ENCODE measurements at regions not wholly inside any gene's neighbourhood (a gene's known extent, or its start where the extent isn't known, plus 50 kb on each side); places are given as distances from the start of the nearest gene placed in this dataset.

- no peak overlapping the region for H3K27ac ChIP-seq
- peaks cover 14% of the 10 kb centered on the region for H3K4me1 ChIP-seq (ENCODE audit: low read depth)
- DNase-seq (ENCODE audit: low read depth in 1 of 2, low spot score in 1 of 2): no peak
- no peaks in the 10 kb centered on the region for H3K27me3 ChIP-seq
- no peaks in the 10 kb centered on the region for H3K9me3 ChIP-seq (ENCODE audit: low read depth)
- H3K36me3 ChIP-seq: no peaks in the 10 kb centered on the region
- no peak overlapping the region for H3K4me3 ChIP-seq
- TF ChIP-seq, protein P1, sequence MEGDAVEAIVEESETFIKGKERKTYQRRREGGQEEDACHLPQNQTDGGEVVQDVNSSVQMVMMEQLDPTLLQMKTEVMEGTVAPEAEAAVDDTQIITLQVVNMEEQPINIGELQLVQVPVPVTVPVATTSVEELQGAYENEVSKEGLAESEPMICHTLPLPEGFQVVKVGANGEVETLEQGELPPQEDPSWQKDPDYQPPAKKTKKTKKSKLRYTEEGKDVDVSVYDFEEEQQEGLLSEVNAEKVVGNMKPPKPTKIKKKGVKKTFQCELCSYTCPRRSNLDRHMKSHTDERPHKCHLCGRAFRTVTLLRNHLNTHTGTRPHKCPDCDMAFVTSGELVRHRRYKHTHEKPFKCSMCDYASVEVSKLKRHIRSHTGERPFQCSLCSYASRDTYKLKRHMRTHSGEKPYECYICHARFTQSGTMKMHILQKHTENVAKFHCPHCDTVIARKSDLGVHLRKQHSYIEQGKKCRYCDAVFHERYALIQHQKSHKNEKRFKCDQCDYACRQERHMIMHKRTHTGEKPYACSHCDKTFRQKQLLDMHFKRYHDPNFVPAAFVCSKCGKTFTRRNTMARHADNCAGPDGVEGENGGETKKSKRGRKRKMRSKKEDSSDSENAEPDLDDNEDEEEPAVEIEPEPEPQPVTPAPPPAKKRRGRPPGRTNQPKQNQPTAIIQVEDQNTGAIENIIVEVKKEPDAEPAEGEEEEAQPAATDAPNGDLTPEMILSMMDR (IDR thresholded peaks at IDR 0.05; ENCODE audit: low read depth, low read length): no peak
These were observed 122.1 kb upstream of the SMIM23 start for GRCh38 chr5:171663311-171664085.

GRCh38 chr5:171664489-171664888, 121.1 kb upstream of the SMIM23 start:
- TF ChIP-seq, protein P1 (IDR thresholded peaks at IDR 0.05; ENCODE audit: low read depth, low read length): no peak
- H3K27ac ChIP-seq: no peak overlapping the region
- no peak overlapping the region for H3K4me3 ChIP-seq
- DNase-seq (ENCODE audit: low read depth in 1 of 2, low spot score in 1 of 2): no peak
- H3K9me3 ChIP-seq (ENCODE audit: low read depth): no peaks in the 10 kb centered on the region
- no peaks in the 10 kb centered on the region for H3K27me3 ChIP-seq
- no peaks in the 10 kb centered on the region for H3K36me3 ChIP-seq
- H3K4me1 ChIP-seq (ENCODE audit: low read depth): peaks cover 14% of the 10 kb centered on the region

GRCh38 chr5:171666815-171667214, 118.8 kb upstream of the SMIM23 start:
- TF ChIP-seq, protein P1 (IDR thresholded peaks at IDR 0.05; ENCODE audit: low read depth, low read length): no peak
- no peak for DNase-seq (ENCODE audit: low read depth in 1 of 2, low spot score in 1 of 2)
- Histone ChIP-seq H3K9me3 (ENCODE audit: low read depth) (no peaks in the 10 kb centered on the region), H3K36me3 (no peaks in the 10 kb centered on the region), H3K4me3 (no peak overlapping the region), H3K27me3 (no peaks in the 10 kb centered on the region), H3K4me1 (ENCODE audit: low read depth) (peaks cover 1% of the 10 kb centered on the region), H3K27ac (no peak overlapping the region)

- Histone ChIP-seq H3K4me3 (no peak overlapping the region), H3K36me3 (no peaks in the 10 kb centered on the region), H3K27me3 (no peaks in the 10 kb centered on the region), H3K4me1 (ENCODE audit: low read depth) (no peaks in the 10 kb centered on the region), H3K9me3 (ENCODE audit: low read depth) (no peaks in the 10 kb centered on the region), H3K27ac (no peak overlapping the region)
- peak in 1 of 2 donors; percentile 88 for DNase-seq (ENCODE audit: low read depth in 1 of 2, low spot score in 1 of 2)
- TF ChIP-seq, protein P1 (IDR thresholded peaks at IDR 0.05; ENCODE audit: low read depth, low read length): peak; percentile 34
These were observed 118.1 kb upstream of the SMIM23 start for GRCh38 chr5:171667341-171668096.

DNA sequence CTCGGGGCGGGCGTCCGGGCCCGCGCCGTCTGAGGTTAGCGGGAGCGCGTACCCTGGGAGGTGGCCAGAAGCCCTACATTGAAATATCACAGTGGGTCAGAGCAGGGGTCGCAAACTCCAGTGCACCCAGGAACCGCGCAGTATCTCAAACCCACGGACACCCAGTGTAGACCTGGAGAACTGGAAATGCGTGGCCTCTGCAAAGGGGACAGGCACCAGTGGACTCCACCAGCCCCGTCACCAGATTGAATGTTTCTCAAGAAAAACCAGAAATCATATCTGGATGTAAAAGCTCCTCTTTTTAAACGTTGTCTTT, 117.6 kb upstream of the SMIM23 start:
- Histone ChIP-seq H3K9me3 (ENCODE audit: low read depth) (no peaks in the 10 kb centered on the region), H3K4me1 (ENCODE audit: low read depth) (no peaks in the 10 kb centered on the region), H3K4me3 (no peak overlapping the region), H3K27ac (no peak overlapping the region), H3K27me3 (no peaks in the 10 kb centered on the region), H3K36me3 (no peaks in the 10 kb centered on the region)
- DNase-seq (ENCODE audit: low read depth in 1 of 2, low spot score in 1 of 2): no peak
- TF ChIP-seq, protein P1 (IDR thresholded peaks at IDR 0.05; ENCODE audit: low read depth, low read length): no peak

Data from cardiac muscle cell (in vitro differentiated cells and primary cell).